GM23248 (cell line): ENCODE measurements at regions not wholly inside any gene's neighbourhood (a gene's known extent, or its start where the extent isn't known, plus 50 kb on each side); places are given as distances from the start of the nearest gene placed in this dataset.

Experiments
- EZH2 ChIP-seq: fragments of 200-600 bp; sonication (generic); IDR thresholded peaks from 2 replicates; pipeline ENCODE4 v1.6.1; 2018; ENCODE audit warnings: antibody characterized with exemption, mild to moderate bottlenecking; ENCODE audit not compliant: insufficient read depth, poor library complexity, severe bottlenecking
- EZH2phosphoT487 ChIP-seq: fragments of 200-600 bp; sonication (generic); IDR thresholded peaks from 2 replicates; pipeline ENCODE4 v1.6.1; 2018; ENCODE audit warnings: antibody characterized with exemption, moderate library complexity, mild to moderate bottlenecking, low read depth; ENCODE audit not compliant: insufficient read depth

- TF ChIP-seq EZH2 (no peak), EZH2phosphoT487 (no peak)
Measured at GRCh38 chr15:85926834-85927233, 132.1 kb upstream of the KLHL25 start.
